ENCODE measurements at regions not wholly inside any gene's neighbourhood (a gene's known extent, or its start where the extent isn't known, plus 50 kb on each side); places are given as distances from the start of the nearest gene placed in this dataset.
"Not testable (repeated sequence)": the region's sequence is repeated elsewhere in the genome, so short reads cannot be mapped to it uniquely, and the experiment has no call there.

GRCh38 chr2:131635611-131636010 lies 107.9 kb downstream of the CCDC74A start:
- no peak overlapping the region for H3K4me3 ChIP-seq (ENCODE audit: insufficient read depth, low read depth, low read length, poor library complexity, severe bottlenecking)
- DNase-seq = no peak
- no peaks in the 10 kb centered on the region for H3K4me1 ChIP-seq (ENCODE audit: control insufficient read depth, insufficient read depth, low read length, poor library complexity, severe bottlenecking)
- H3K27ac ChIP-seq (ENCODE audit: insufficient read depth, low read length, poor library complexity, severe bottlenecking) = no peak overlapping the region
- no peaks in the 10 kb centered on the region for H3K9me3 ChIP-seq (ENCODE audit: control insufficient read depth, low read length)
- no peaks in the 10 kb centered on the region for H3K36me3 ChIP-seq (ENCODE audit: control insufficient read depth, insufficient read depth, low read length)
- H3K27me3 ChIP-seq (replicated peaks; ENCODE audit: control insufficient read depth, insufficient read depth, low read length, poor library complexity, severe bottlenecking) = no peaks in the 10 kb centered on the region

GRCh38 chr2:131636704-131637308 lies 109.1 kb downstream of the CCDC74A start:
- not testable (repeated sequence) for DNase-seq; H3K27me3 ChIP-seq (replicated peaks; ENCODE audit: control insufficient read depth, insufficient read depth, low read length, poor library complexity, severe bottlenecking); H3K4me1 ChIP-seq (ENCODE audit: control insufficient read depth, insufficient read depth, low read length, poor library complexity, severe bottlenecking); H3K36me3 ChIP-seq (ENCODE audit: control insufficient read depth, insufficient read depth, low read length); H3K4me3 ChIP-seq (ENCODE audit: insufficient read depth, low read depth, low read length, poor library complexity, severe bottlenecking); H3K9me3 ChIP-seq (ENCODE audit: control insufficient read depth, low read length); H3K27ac ChIP-seq (ENCODE audit: insufficient read depth, low read length, poor library complexity, severe bottlenecking)

GRCh38 chr2:131639001-131639620 lies 111.4 kb downstream of the CCDC74A start:
- H3K27ac ChIP-seq (ENCODE audit: insufficient read depth, low read length, poor library complexity, severe bottlenecking); DNase-seq; H3K36me3 ChIP-seq (ENCODE audit: control insufficient read depth, insufficient read depth, low read length); H3K4me3 ChIP-seq (ENCODE audit: insufficient read depth, low read depth, low read length, poor library complexity, severe bottlenecking); H3K9me3 ChIP-seq (ENCODE audit: control insufficient read depth, low read length); H3K27me3 ChIP-seq (replicated peaks; ENCODE audit: control insufficient read depth, insufficient read depth, low read length, poor library complexity, severe bottlenecking); H3K4me1 ChIP-seq (ENCODE audit: control insufficient read depth, insufficient read depth, low read length, poor library complexity, severe bottlenecking): not testable (repeated sequence)

GRCh38 chr2:131641414-131642206 lies 113.9 kb downstream of the CCDC74A start:
- DNase-seq = no peak
- H3K4me3 ChIP-seq (ENCODE audit: insufficient read depth, low read depth, low read length, poor library complexity, severe bottlenecking) = no peak overlapping the region
- H3K36me3 ChIP-seq (ENCODE audit: control insufficient read depth, insufficient read depth, low read length) = no peaks in the 10 kb centered on the region

GRCh38 chr2:131643180-131643579 lies 115.5 kb downstream of the CCDC74A start:
- H3K36me3 ChIP-seq (ENCODE audit: control insufficient read depth, insufficient read depth, low read length); H3K27me3 ChIP-seq (replicated peaks; ENCODE audit: control insufficient read depth, insufficient read depth, low read length, poor library complexity, severe bottlenecking); H3K27ac ChIP-seq (ENCODE audit: insufficient read depth, low read length, poor library complexity, severe bottlenecking); H3K4me1 ChIP-seq (ENCODE audit: control insufficient read depth, insufficient read depth, low read length, poor library complexity, severe bottlenecking); DNase-seq; H3K9me3 ChIP-seq (ENCODE audit: control insufficient read depth, low read length); H3K4me3 ChIP-seq (ENCODE audit: insufficient read depth, low read depth, low read length, poor library complexity, severe bottlenecking): not testable (repeated sequence)

More at GRCh38 chr2:131641414-131642206, 113.9 kb downstream of the CCDC74A start:
- no peaks in the 10 kb centered on the region for H3K9me3 ChIP-seq (ENCODE audit: control insufficient read depth, low read length)
- no peak overlapping the region for H3K27ac ChIP-seq (ENCODE audit: insufficient read depth, low read length, poor library complexity, severe bottlenecking)
- H3K4me1 ChIP-seq (ENCODE audit: control insufficient read depth, insufficient read depth, low read length, poor library complexity, severe bottlenecking) = no peaks in the 10 kb centered on the region
- H3K27me3 ChIP-seq (replicated peaks; ENCODE audit: control insufficient read depth, insufficient read depth, low read length, poor library complexity, severe bottlenecking) = peaks cover 4% of the 10 kb centered on the region

DNA sequence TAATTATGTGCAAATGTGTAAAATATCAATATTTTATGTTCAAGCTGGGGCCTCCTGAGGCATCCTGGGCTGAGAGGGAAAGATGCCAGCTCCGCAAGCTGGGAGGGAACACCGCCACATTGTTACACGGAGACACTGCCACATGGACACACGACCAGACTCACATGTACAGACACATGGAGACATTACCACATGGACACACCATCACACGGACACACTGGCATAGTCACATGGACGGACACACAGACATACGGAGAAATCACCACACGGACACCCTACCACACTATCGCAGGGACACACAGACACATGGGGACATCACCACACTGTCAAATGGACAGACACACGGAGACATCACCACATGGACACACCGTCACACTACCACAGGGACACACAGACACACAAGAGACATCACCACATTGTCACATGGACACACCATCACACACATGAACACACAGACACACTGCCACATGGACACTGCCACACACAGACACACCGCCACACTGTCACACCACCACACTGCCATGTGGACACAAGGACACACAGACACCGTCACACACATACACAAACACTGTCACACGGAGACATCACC lies 117.6 kb downstream of the CCDC74A start:
- Histone ChIP-seq H3K27me3 (replicated peaks; ENCODE audit: control insufficient read depth, insufficient read depth, low read length, poor library complexity, severe bottlenecking) (peaks cover 8% of the 10 kb centered on the region), H3K27ac (ENCODE audit: insufficient read depth, low read length, poor library complexity, severe bottlenecking) (no peak overlapping the region), H3K9me3 (ENCODE audit: control insufficient read depth, low read length) (no peaks in the 10 kb centered on the region), H3K36me3 (ENCODE audit: control insufficient read depth, insufficient read depth, low read length) (no peaks in the 10 kb centered on the region), H3K4me1 (ENCODE audit: control insufficient read depth, insufficient read depth, low read length, poor library complexity, severe bottlenecking) (no peaks in the 10 kb centered on the region), H3K4me3 (ENCODE audit: insufficient read depth, low read depth, low read length, poor library complexity, severe bottlenecking) (no peak overlapping the region)
- no peak for DNase-seq

- not testable (repeated sequence) for H3K4me1 ChIP-seq (ENCODE audit: control insufficient read depth, insufficient read depth, low read length, poor library complexity, severe bottlenecking); H3K9me3 ChIP-seq (ENCODE audit: control insufficient read depth, low read length); DNase-seq; H3K27me3 ChIP-seq (replicated peaks; ENCODE audit: control insufficient read depth, insufficient read depth, low read length, poor library complexity, severe bottlenecking); H3K27ac ChIP-seq (ENCODE audit: insufficient read depth, low read length, poor library complexity, severe bottlenecking); H3K4me3 ChIP-seq (ENCODE audit: insufficient read depth, low read depth, low read length, poor library complexity, severe bottlenecking); H3K36me3 ChIP-seq (ENCODE audit: control insufficient read depth, insufficient read depth, low read length)
These were observed 118.5 kb downstream of the CCDC74A start for GRCh38 chr2:131646220-131646619.

GRCh38 chr2:131646669-131647297 lies 119.1 kb downstream of the CCDC74A start:
- H3K9me3 ChIP-seq (ENCODE audit: control insufficient read depth, low read length) = no peaks in the 10 kb centered on the region
- H3K4me3 ChIP-seq (ENCODE audit: insufficient read depth, low read depth, low read length, poor library complexity, severe bottlenecking) = no peak overlapping the region
- H3K27me3 ChIP-seq (replicated peaks; ENCODE audit: control insufficient read depth, insufficient read depth, low read length, poor library complexity, severe bottlenecking) = peaks cover 8% of the 10 kb centered on the region
- H3K36me3 ChIP-seq (ENCODE audit: control insufficient read depth, insufficient read depth, low read length) = no peaks in the 10 kb centered on the region
- no peaks in the 10 kb centered on the region for H3K4me1 ChIP-seq (ENCODE audit: control insufficient read depth, insufficient read depth, low read length, poor library complexity, severe bottlenecking)
- H3K27ac ChIP-seq (ENCODE audit: insufficient read depth, low read length, poor library complexity, severe bottlenecking) = no peak overlapping the region
- no peak for DNase-seq

DNA sequence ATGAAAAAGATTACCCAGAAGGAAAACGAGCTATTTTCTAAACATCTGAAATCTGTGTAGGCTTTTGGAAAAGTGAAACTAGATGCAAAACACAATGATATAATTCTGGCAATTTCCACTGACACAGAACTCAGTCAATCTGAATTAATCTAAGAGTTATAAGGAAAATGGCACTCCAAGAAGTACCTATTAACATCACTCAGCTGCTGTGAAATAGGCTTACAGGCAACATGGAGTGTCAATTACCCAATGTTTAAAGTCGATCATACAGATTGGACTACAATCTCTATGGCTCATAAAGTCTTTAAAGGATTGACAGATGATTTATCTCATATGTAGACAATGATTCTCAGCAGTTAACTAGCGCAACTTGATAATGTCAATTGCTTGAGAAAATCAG lies 120.9 kb downstream of the CCDC74A start:
- not testable (repeated sequence) for H3K4me3 ChIP-seq (ENCODE audit: insufficient read depth, low read depth, low read length, poor library complexity, severe bottlenecking); H3K27me3 ChIP-seq (replicated peaks; ENCODE audit: control insufficient read depth, insufficient read depth, low read length, poor library complexity, severe bottlenecking); H3K27ac ChIP-seq (ENCODE audit: insufficient read depth, low read length, poor library complexity, severe bottlenecking); H3K4me1 ChIP-seq (ENCODE audit: control insufficient read depth, insufficient read depth, low read length, poor library complexity, severe bottlenecking); H3K9me3 ChIP-seq (ENCODE audit: control insufficient read depth, low read length); H3K36me3 ChIP-seq (ENCODE audit: control insufficient read depth, insufficient read depth, low read length); DNase-seq

Measured in effector memory CD4-positive, alpha-beta T cell (primary cell).